ENCODE measurements at regions not wholly inside any gene's neighbourhood (a gene's known extent, or its start where the extent isn't known, plus 50 kb on each side); places are given as distances from the start of the nearest gene placed in this dataset.
A peak's percentile ranks its signal among the peaks of the same experiment; 100 is the strongest.

DNA sequence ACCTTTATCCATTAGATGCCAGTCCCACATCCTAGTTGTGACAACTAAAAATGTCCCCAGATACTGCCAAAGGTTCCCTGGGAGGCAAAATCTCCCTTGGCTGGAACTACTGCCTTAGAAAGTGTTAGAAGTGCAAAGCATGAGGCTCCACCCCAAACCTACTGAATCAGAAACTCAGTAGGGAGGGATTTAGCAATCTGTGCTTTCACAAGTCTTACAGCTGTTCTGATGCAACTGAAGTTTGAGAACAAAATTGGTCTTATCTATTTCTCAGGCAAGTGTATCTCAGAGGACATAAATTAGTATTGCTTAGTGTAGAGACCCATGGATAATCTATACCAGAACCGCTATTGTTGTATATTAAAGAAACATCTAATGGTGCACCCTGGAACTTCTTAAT is 70.2 kb downstream of the CLDN1 start:
- Histone ChIP-seq H3K4me3 (ENCODE audit: insufficient read depth, low read length) (no peak overlapping the region), H3K4me1 (ENCODE audit: insufficient read depth, low read length) (no peaks in the 10 kb centered on the region), H3K9me3 (ENCODE audit: low read depth, low read length) (no peaks in the 10 kb centered on the region), H3K79me2 (ENCODE audit: insufficient read depth, low read length) (no peaks in the 10 kb centered on the region), H3K4me2 (ENCODE audit: insufficient read depth, low read length) (no peak overlapping the region), H3K36me3 (ENCODE audit: insufficient read depth, low read length) (no peaks in the 10 kb centered on the region), H2AFZ (ENCODE audit: low read length) (no peak overlapping the region), H3K27me3 (ENCODE audit: insufficient read depth, low read length) (peaks cover 3% of the 10 kb centered on the region), H4K20me1 (ENCODE audit: insufficient read depth, low read length) (no peaks in the 10 kb centered on the region), H3K27ac (ENCODE audit: low read depth, low read length) (no peak overlapping the region)
- TF ChIP-seq, protein P1, sequence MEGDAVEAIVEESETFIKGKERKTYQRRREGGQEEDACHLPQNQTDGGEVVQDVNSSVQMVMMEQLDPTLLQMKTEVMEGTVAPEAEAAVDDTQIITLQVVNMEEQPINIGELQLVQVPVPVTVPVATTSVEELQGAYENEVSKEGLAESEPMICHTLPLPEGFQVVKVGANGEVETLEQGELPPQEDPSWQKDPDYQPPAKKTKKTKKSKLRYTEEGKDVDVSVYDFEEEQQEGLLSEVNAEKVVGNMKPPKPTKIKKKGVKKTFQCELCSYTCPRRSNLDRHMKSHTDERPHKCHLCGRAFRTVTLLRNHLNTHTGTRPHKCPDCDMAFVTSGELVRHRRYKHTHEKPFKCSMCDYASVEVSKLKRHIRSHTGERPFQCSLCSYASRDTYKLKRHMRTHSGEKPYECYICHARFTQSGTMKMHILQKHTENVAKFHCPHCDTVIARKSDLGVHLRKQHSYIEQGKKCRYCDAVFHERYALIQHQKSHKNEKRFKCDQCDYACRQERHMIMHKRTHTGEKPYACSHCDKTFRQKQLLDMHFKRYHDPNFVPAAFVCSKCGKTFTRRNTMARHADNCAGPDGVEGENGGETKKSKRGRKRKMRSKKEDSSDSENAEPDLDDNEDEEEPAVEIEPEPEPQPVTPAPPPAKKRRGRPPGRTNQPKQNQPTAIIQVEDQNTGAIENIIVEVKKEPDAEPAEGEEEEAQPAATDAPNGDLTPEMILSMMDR (IDR thresholded peaks at IDR 0.05; ENCODE audit: extremely low read depth, low read depth, low read length): no peak
- DNase-seq (ENCODE audit: insufficient read length, low spot score, missing footprints): peak; percentile 8

DNA sequence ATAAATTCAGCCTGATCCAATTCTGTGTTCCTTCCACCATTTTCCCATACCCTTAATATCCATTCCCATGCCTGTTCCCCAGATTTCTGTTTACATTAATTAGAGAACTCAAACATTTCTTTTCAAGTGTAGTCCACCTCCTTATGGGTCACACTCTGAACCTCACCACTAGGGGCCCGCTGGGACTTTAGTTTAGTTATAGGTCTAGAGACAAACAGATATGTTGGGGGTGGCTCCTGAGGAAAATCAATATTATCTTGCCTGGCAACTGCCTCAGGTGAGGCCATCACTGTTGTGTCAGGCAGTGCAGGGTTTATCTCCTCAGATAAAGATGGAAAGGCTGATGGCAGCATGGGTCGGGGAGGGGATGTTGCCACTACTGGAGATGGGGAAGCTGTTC is 72.8 kb downstream of the CLDN1 start:
- H3K4me1 ChIP-seq (ENCODE audit: insufficient read depth, low read length): no peaks in the 10 kb centered on the region
- H3K4me2 ChIP-seq (ENCODE audit: insufficient read depth, low read length): no peak overlapping the region
- H3K4me3 ChIP-seq (ENCODE audit: insufficient read depth, low read length): no peak overlapping the region
- peaks cover 3% of the 10 kb centered on the region for H3K27me3 ChIP-seq (ENCODE audit: insufficient read depth, low read length)
- TF ChIP-seq, protein P1 (IDR thresholded peaks at IDR 0.05; ENCODE audit: extremely low read depth, low read depth, low read length): peak; percentile 6
- no peak overlapping the region for H3K27ac ChIP-seq (ENCODE audit: low read depth, low read length)
- no peaks in the 10 kb centered on the region for H3K36me3 ChIP-seq (ENCODE audit: insufficient read depth, low read length)
- DNase-seq (ENCODE audit: insufficient read length, low spot score, missing footprints): no peak
- H3K79me2 ChIP-seq (ENCODE audit: insufficient read depth, low read length): no peaks in the 10 kb centered on the region
- no peaks in the 10 kb centered on the region for H4K20me1 ChIP-seq (ENCODE audit: insufficient read depth, low read length)
- no peaks in the 10 kb centered on the region for H3K9me3 ChIP-seq (ENCODE audit: low read depth, low read length)
- H2AFZ ChIP-seq (ENCODE audit: low read length): no peak overlapping the region

DNA sequence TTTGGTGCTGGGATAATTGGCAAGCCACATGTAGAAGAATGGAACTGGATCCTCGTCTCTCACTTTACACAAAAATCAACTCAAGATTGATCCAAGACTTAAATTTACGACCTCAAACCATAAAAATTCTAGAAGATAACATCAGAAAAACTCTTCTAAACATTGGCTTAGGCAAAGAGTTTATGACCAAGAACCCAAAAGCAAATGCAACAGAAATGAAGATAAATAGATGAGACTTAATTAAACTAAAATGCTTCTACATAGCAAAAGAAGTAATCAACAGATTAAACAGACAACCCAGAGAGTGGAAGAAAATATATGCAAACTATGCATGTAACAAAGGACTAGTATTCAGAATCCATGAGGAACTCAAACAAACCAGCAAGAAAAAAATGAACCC is 80.1 kb downstream of the CLDN1 start:
- H3K9me3 ChIP-seq (ENCODE audit: low read depth, low read length): no peaks in the 10 kb centered on the region
- H3K4me3 ChIP-seq (ENCODE audit: insufficient read depth, low read length): no peak overlapping the region
- H3K4me2 ChIP-seq (ENCODE audit: insufficient read depth, low read length): no peak overlapping the region
- H3K27me3 ChIP-seq (ENCODE audit: insufficient read depth, low read length): no peaks in the 10 kb centered on the region
- no peak overlapping the region for H3K27ac ChIP-seq (ENCODE audit: low read depth, low read length)
- H3K36me3 ChIP-seq (ENCODE audit: insufficient read depth, low read length): no peaks in the 10 kb centered on the region
- H4K20me1 ChIP-seq (ENCODE audit: insufficient read depth, low read length): no peaks in the 10 kb centered on the region
- no peak for DNase-seq (ENCODE audit: insufficient read length, low spot score, missing footprints)
- no peaks in the 10 kb centered on the region for H3K4me1 ChIP-seq (ENCODE audit: insufficient read depth, low read length)
- H2AFZ ChIP-seq (ENCODE audit: low read length): no peak overlapping the region
- TF ChIP-seq, protein P1 (IDR thresholded peaks at IDR 0.05; ENCODE audit: extremely low read depth, low read depth, low read length): no peak
- H3K79me2 ChIP-seq (ENCODE audit: insufficient read depth, low read length): no peaks in the 10 kb centered on the region

DNA sequence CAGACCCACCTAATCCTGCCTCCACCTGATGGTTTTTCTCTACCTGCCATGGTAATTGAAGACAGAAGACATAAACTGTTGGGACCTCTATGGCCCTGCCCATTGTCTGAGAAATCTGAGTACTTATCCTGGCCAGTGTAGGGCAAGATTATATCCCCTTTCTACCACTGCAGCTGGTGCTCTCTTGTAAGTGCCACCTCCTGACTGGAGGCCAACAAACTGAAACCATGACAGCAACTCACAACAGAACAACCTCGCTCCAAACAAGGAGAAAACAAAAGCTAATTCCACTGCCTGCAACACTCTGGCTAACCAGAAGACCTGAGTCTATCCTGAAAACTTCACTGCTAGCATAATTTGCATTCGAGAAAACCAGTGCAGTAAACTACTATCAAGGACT is 82.9 kb downstream of the CLDN1 start:
- no peak overlapping the region for H3K27ac ChIP-seq (ENCODE audit: low read depth, low read length)
- H3K4me2 ChIP-seq (ENCODE audit: insufficient read depth, low read length): no peak overlapping the region
- no peaks in the 10 kb centered on the region for H3K9me3 ChIP-seq (ENCODE audit: low read depth, low read length)
- TF ChIP-seq, protein P1 (IDR thresholded peaks at IDR 0.05; ENCODE audit: extremely low read depth, low read depth, low read length): no peak
- no peaks in the 10 kb centered on the region for H3K36me3 ChIP-seq (ENCODE audit: insufficient read depth, low read length)
- H3K27me3 ChIP-seq (ENCODE audit: insufficient read depth, low read length): no peaks in the 10 kb centered on the region
- no peak overlapping the region for H2AFZ ChIP-seq (ENCODE audit: low read length)
- no peaks in the 10 kb centered on the region for H3K4me1 ChIP-seq (ENCODE audit: insufficient read depth, low read length)
- H4K20me1 ChIP-seq (ENCODE audit: insufficient read depth, low read length): no peaks in the 10 kb centered on the region
- DNase-seq (ENCODE audit: insufficient read length, low spot score, missing footprints): no peak
- no peak overlapping the region for H3K4me3 ChIP-seq (ENCODE audit: insufficient read depth, low read length)
- no peaks in the 10 kb centered on the region for H3K79me2 ChIP-seq (ENCODE audit: insufficient read depth, low read length)

All from osteoblast (primary cell).